Lower lobe of right lung (tissue), 2 donors: ENCODE measurements at regions not wholly inside any gene's neighbourhood (a gene's known extent, or its start where the extent isn't known, plus 50 kb on each side); places are given as distances from the start of the nearest gene placed in this dataset.

Experiments
- ATAC-seq, 2 donors: fragments of 200-7000 bp; cut with Tn5 transposase; one replicate each; pipeline ENCODE4 v1.9.1; 2020 to 2022; ENCODE audit warnings: mild to moderate bottlenecking in 2 of 2, moderate library complexity in 2 of 2
- DNase-seq: peaks from one replicate; pipeline ENCODE4 v3.0.0-alpha.2; 2020
- H3K27ac ChIP-seq: fragments of 200-600 bp; one replicate; pipeline ENCODE4 v1.8.0; 2022
- H3K27me3 ChIP-seq: fragments of 200-600 bp; one replicate; pipeline ENCODE4 v1.8.0; 2022; ENCODE audit warnings: low read depth
- H3K36me3 ChIP-seq: fragments of 200-600 bp; one replicate; pipeline ENCODE4 v1.8.0; 2022; ENCODE audit warnings: mild to moderate bottlenecking
- H3K4me1 ChIP-seq: fragments of 200-600 bp; one replicate; pipeline ENCODE4 v1.8.0; 2022
- H3K4me3 ChIP-seq: fragments of 200-600 bp; one replicate; pipeline ENCODE4 v1.8.0; 2022; ENCODE audit warnings: mild to moderate bottlenecking
- H3K9me3 ChIP-seq: fragments of 200-600 bp; one replicate; pipeline ENCODE4 v1.8.0; 2022
- CTCF ChIP-seq: fragments of 200-600 bp; IDR thresholded peaks from one replicate; pipeline ENCODE4 v1.8.0; 2022; ENCODE audit warnings: antibody characterized with exemption, mild to moderate bottlenecking
- intact Hi-C: fragments of 100-400 bp; cut with DNase I; formaldehyde crosslinking; loops from one replicate; pipeline ENCODE4 v1.11.0; 2022
- donor health status: DM: no; HTN: yes; CAD: no; lungs with severe emphysema.

GRCh38 chrX:101986586-101986985 lies 54.8 kb upstream of the ZMAT1 start:
- H3K4me1 ChIP-seq: no peaks in the 10 kb centered on the region
- H3K4me3 ChIP-seq: no peak overlapping the region
- H3K27ac ChIP-seq: no peak overlapping the region
- no peaks in the 10 kb centered on the region for H3K9me3 ChIP-seq
- H3K27me3 ChIP-seq: no peaks in the 10 kb centered on the region
- intact Hi-C loops: no loop called here
- DNase-seq (no peak), ATAC-seq (no peak)
- no peak for TF ChIP-seq CTCF
- H3K36me3 ChIP-seq: no peaks in the 10 kb centered on the region
